Astrocyte (in vitro differentiated cells and primary cell): ENCODE measurements at regions not wholly inside any gene's neighbourhood (a gene's known extent, or its start where the extent isn't known, plus 50 kb on each side); places are given as distances from the start of the nearest gene placed in this dataset.

Source experiments
- DNase-seq: peaks from one replicate; pipeline ENCODE4 v3.0.0-alpha.2; 2010; ENCODE audit warnings: low read depth
- FAIRE-seq: peaks from 2 replicates; lab custom pipeline; 2011; peaks lifted over from hg19 to GRCh38; lab: Jason Lieb, UNC
- H2AFZ ChIP-seq: 2 replicates; pipeline ENCODE4 v1.6.0; 2012; ENCODE audit warnings: low read depth, low read length, inconsistent platforms
- H3K27ac ChIP-seq: 2 replicates; pipeline ENCODE4 v1.5.1; 2011; ENCODE audit warnings: low read depth, low read length, inconsistent platforms
- H3K27me3 ChIP-seq: 2 replicates; pipeline ENCODE4 v1.6.0; 2011; ENCODE audit warnings: low read length, inconsistent platforms; ENCODE audit not compliant: insufficient read depth
- H3K36me3 ChIP-seq: 2 replicates; pipeline ENCODE4 v1.5.1; 2011; ENCODE audit warnings: low read length, inconsistent platforms; ENCODE audit not compliant: insufficient read depth
- H3K4me1 ChIP-seq: 2 replicates; pipeline ENCODE4 v1.5.1; 2011; ENCODE audit warnings: low read length, inconsistent platforms; ENCODE audit not compliant: insufficient read depth
- H3K4me2 ChIP-seq: 2 replicates; pipeline ENCODE4 v1.6.0; 2012; ENCODE audit warnings: low read length, inconsistent platforms
- H3K4me3 ChIP-seq: 2 replicates; pipeline ENCODE4 v1.5.1; 2011; ENCODE audit warnings: low read depth, mild to moderate bottlenecking, low read length, inconsistent platforms; ENCODE audit not compliant: insufficient read depth
- H3K79me2 ChIP-seq: 2 replicates; pipeline ENCODE4 v1.6.0; 2012; ENCODE audit warnings: mild to moderate bottlenecking, low read length, inconsistent platforms; ENCODE audit not compliant: insufficient read depth
- H3K9ac ChIP-seq: 2 replicates; pipeline ENCODE4 v1.6.0; 2012; ENCODE audit warnings: mild to moderate bottlenecking, low read length, inconsistent platforms
- H3K9me3 ChIP-seq: 2 replicates; pipeline ENCODE4 v1.5.1; 2012; ENCODE audit warnings: low read depth, mild to moderate bottlenecking, low read length, inconsistent platforms; ENCODE audit not compliant: insufficient read depth
- H4K20me1 ChIP-seq: 2 replicates; pipeline ENCODE4 v1.6.0; 2012; ENCODE audit warnings: low read length, inconsistent platforms; ENCODE audit not compliant: insufficient read depth
- H3K27ac Mint-ChIP-seq: one replicate; pipeline ENCODE4 v1.8.0; 2021; ENCODE audit warnings: mild to moderate bottlenecking, mixed read lengths; ENCODE audit not compliant: unreplicated experiment
- H3K27me3 Mint-ChIP-seq: one replicate; pipeline ENCODE4 v1.8.0; 2021; ENCODE audit warnings: low read depth, mixed read lengths; ENCODE audit not compliant: unreplicated experiment
- H3K36me3 Mint-ChIP-seq: one replicate; pipeline ENCODE4 v1.8.0; 2021; ENCODE audit warnings: low read depth, mixed read lengths; ENCODE audit not compliant: unreplicated experiment
- H3K4me1 Mint-ChIP-seq: one replicate; pipeline ENCODE4 v1.8.0; 2021; ENCODE audit warnings: low read depth, mixed read lengths; ENCODE audit not compliant: unreplicated experiment
- H3K4me3 Mint-ChIP-seq: one replicate; pipeline ENCODE4 v1.8.0; 2021; ENCODE audit warnings: mild to moderate bottlenecking, moderate library complexity, mixed read lengths; ENCODE audit not compliant: unreplicated experiment
- H3K9me3 Mint-ChIP-seq: one replicate; pipeline ENCODE4 v1.8.0; 2021; ENCODE audit warnings: mild to moderate bottlenecking, mixed read lengths; ENCODE audit not compliant: unreplicated experiment
- EZH2 ChIP-seq: IDR thresholded peaks from 2 replicates; pipeline ENCODE4 v1.6.1; 2012; ENCODE audit warnings: mild to moderate bottlenecking, low read length, inconsistent platforms; ENCODE audit not compliant: insufficient read depth
- TF ChIP-seq, protein P1 (sequence below): IDR thresholded peaks from 2 replicates; pipeline ENCODE4 v1.5.1; 2011; ENCODE audit warnings: low read depth, mild to moderate bottlenecking, inconsistent platforms, low read length, moderate library complexity; ENCODE audit not compliant: insufficient read depth

DNA sequence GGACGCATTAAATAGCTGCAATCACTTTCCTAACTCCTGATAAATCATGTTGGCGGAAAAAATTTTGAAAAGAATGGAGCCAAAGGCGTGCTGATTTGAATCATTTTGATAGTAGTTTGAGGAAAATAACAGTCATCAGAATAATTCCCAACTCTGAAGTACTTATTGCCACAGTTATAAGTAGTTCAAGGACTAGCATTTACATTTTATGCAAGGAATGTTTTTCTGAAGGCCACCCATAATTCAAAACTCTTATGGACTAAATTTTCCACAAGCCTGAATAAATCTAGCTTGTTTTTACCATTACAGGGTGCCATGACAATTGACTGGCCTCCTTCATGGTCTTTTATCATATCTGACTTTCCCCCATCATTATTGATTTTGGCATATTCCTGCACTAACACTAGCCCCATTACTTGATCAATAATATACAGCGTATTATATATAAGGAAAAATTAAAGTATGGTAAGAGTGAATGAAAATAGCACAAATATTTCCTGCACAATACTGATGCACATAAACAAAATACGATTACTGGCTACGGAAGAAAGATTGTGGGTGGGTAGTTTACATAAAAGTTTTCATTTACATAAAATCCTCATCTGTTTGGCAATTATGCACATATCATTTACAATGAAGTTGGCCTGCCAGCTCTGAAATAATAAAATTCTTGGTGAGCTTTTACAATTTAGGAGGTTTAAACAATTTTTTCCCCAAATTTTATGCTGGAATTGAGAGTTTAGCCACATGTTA, 334.6 kb downstream of the ARL6IP6 start:
- TF ChIP-seq, protein P1, sequence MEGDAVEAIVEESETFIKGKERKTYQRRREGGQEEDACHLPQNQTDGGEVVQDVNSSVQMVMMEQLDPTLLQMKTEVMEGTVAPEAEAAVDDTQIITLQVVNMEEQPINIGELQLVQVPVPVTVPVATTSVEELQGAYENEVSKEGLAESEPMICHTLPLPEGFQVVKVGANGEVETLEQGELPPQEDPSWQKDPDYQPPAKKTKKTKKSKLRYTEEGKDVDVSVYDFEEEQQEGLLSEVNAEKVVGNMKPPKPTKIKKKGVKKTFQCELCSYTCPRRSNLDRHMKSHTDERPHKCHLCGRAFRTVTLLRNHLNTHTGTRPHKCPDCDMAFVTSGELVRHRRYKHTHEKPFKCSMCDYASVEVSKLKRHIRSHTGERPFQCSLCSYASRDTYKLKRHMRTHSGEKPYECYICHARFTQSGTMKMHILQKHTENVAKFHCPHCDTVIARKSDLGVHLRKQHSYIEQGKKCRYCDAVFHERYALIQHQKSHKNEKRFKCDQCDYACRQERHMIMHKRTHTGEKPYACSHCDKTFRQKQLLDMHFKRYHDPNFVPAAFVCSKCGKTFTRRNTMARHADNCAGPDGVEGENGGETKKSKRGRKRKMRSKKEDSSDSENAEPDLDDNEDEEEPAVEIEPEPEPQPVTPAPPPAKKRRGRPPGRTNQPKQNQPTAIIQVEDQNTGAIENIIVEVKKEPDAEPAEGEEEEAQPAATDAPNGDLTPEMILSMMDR, result no peak
- TF ChIP-seq EZH2, result no peak
- Mint-ChIP-seq H3K4me1 (no peaks in the 10 kb centered on the region), H3K27ac (no peak overlapping the region), H3K36me3 (no peaks in the 10 kb centered on the region), H3K27me3 (peaks cover 3% of the 10 kb centered on the region), H3K4me3 (no peak overlapping the region), H3K9me3 (no peaks in the 10 kb centered on the region)
- Histone ChIP-seq H2AFZ (no peak overlapping the region), H3K4me2 (no peak overlapping the region), H3K27me3 (no peaks in the 10 kb centered on the region), H3K9me3 (no peaks in the 10 kb centered on the region), H3K9ac (no peak overlapping the region), H3K27ac (no peak overlapping the region), H3K4me1 (no peaks in the 10 kb centered on the region), H3K36me3 (no peaks in the 10 kb centered on the region), H4K20me1 (no peaks in the 10 kb centered on the region), H3K4me3 (no peak overlapping the region), H3K79me2 (no peaks in the 10 kb centered on the region)
- DNase-seq (no peak), FAIRE-seq (no peak)

DNA sequence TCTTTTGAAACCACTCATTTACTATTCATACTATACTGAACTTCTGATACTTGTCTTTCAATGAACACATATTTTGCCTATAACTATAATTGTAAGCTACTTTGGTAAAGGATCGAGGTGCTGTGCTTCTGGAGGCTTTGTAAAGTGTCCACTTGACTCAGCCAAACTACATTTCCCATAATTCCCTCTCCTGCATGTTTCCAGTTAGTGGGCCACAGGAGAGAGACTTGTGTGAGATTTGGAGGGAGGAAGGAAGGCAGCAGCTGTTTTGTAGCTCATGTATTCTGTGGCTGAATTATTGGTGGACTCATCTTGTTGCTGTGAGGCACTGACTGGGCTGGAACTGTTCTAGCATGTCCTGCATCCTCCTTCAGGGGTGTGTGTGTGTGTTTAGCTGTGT, 328.8 kb downstream of the ARL6IP6 start:
- Histone ChIP-seq H3K4me1 (no peaks in the 10 kb centered on the region), H3K4me3 (no peak overlapping the region), H3K9me3 (no peaks in the 10 kb centered on the region), H2AFZ (no peak overlapping the region), H3K27me3 (no peaks in the 10 kb centered on the region), H4K20me1 (no peaks in the 10 kb centered on the region), H3K4me2 (no peak overlapping the region), H3K36me3 (no peaks in the 10 kb centered on the region), H3K79me2 (no peaks in the 10 kb centered on the region), H3K9ac (no peak overlapping the region), H3K27ac (no peak overlapping the region)
- Mint-ChIP-seq H3K9me3 (no peaks in the 10 kb centered on the region), H3K4me1 (no peaks in the 10 kb centered on the region), H3K27ac (no peak overlapping the region), H3K27me3 (peaks cover 3% of the 10 kb centered on the region), H3K36me3 (no peaks in the 10 kb centered on the region), H3K4me3 (no peak overlapping the region)
- FAIRE-seq, result no peak
- DNase-seq, result no peak
- TF ChIP-seq EZH2, result no peak
- TF ChIP-seq, protein P1, result no peak

DNA sequence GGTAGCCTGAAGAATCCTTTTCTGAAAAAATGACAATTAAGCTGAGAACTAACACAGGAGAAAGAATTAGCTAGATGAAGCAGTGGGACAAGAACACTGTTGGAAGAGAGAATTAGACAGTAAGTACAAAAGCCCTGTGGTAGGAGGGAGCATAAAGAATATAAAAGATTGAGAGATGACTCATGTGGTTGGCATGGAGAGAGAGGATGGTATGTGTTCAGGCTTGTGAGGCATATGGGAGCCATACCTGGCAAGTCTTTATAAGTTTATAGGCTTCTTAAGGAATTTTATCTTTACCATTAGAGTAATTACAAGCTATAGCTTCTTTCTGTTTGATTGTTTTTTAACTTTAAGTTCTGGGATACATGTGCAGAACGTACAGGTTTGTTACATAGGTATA, 325.0 kb downstream of the ARL6IP6 start:
- no peak for FAIRE-seq
- no peaks in the 10 kb centered on the region for H3K27me3 Mint-ChIP-seq
- Histone ChIP-seq H3K9me3 (no peaks in the 10 kb centered on the region), H3K4me3 (no peak overlapping the region), H3K9ac (no peak overlapping the region), H3K79me2 (no peaks in the 10 kb centered on the region), H4K20me1 (no peaks in the 10 kb centered on the region), H2AFZ (no peak overlapping the region), H3K4me2 (no peak overlapping the region), H3K36me3 (no peaks in the 10 kb centered on the region), H3K4me1 (no peaks in the 10 kb centered on the region), H3K27me3 (no peaks in the 10 kb centered on the region), H3K27ac (no peak overlapping the region)
- H3K36me3 Mint-ChIP-seq, result no peaks in the 10 kb centered on the region
- no peak for DNase-seq
- H3K4me1 Mint-ChIP-seq, result no peaks in the 10 kb centered on the region
- TF ChIP-seq EZH2, result no peak
- TF ChIP-seq, protein P1, result no peak
- no peaks in the 10 kb centered on the region for H3K9me3 Mint-ChIP-seq
- no peak overlapping the region for H3K4me3 Mint-ChIP-seq
- no peak overlapping the region for H3K27ac Mint-ChIP-seq
